Body of pancreas (tissue), 4 donors: ENCODE measurements at regions not wholly inside any gene's neighbourhood (a gene's known extent, or its start where the extent isn't known, plus 50 kb on each side); places are given as distances from the start of the nearest gene placed in this dataset.

Source experiments
- ATAC-seq: fragments of 150-250 bp; one replicate; pipeline ENCODE4 v1.9.1; 2016
- DNase-seq, 4 donors: peaks; one replicate each; pipeline ENCODE4 v3.0.0-alpha.2; 2019
- H3K27ac ChIP-seq, 4 donors: fragments of 200-600 bp; sonication (generic); 1 replicate in 3 of 4; 2 replicates in 1 of 4; pipeline versions ENCODE4 v1.5.1 to v1.6.1; 2016 to 2019; ENCODE audit warnings: mild to moderate bottlenecking in 1 of 4, mixed read lengths in 1 of 4, moderate library complexity in 1 of 4
- H3K27me3 ChIP-seq, 2 donors: fragments of 200-600 bp; sonication (generic); one replicate each; pipeline ENCODE4 v1.6.0; 2016; ENCODE audit warnings: mild to moderate bottlenecking in 1 of 2
- H3K36me3 ChIP-seq, 2 donors: fragments of 200-600 bp; sonication (generic); replicated peaks in 1 of 2; 2 replicates each; pipeline ENCODE4 v1.5.1; 2016; ENCODE audit warnings: low read depth in 2 of 2; ENCODE audit not compliant: insufficient read depth in 1 of 2
- H3K4me1 ChIP-seq: fragments of 200-600 bp; sonication (generic); one replicate; pipeline ENCODE4 v1.6.0; 2016
- H3K4me3 ChIP-seq, 2 donors: fragments of 200-600 bp; sonication (generic); 1 replicate in 1 of 2; 2 replicates in 1 of 2; pipeline ENCODE4 v1.5.1; 2016 to 2019
- H3K9me3 ChIP-seq, 3 donors: fragments of 200-600 bp; sonication (generic); 1 replicate in 2 of 3; 2 replicates in 1 of 3; pipeline ENCODE4 v1.5.1; 2016
- POLR2A ChIP-seq, 3 donors: fragments of 450-650 bp; IDR thresholded peaks; one replicate each; pipeline ENCODE4 v1.6.1; 2016; ENCODE audit warnings: antibody characterized with exemption in 3 of 3, mild to moderate bottlenecking in 2 of 3
- WGBS, 2 donors: methylation state at CpG; one replicate each; pipeline ENCODE4 v1.1.5; 2017; 5-methylcytosine and 5-hydroxymethylcytosine counted together
- intact Hi-C: fragments of 100-400 bp; cut with DNase I; formaldehyde crosslinking; loops from one replicate; pipeline ENCODE4 v1.15.1; 2023
- TF ChIP-seq, protein P1 (sequence below), 7 experiments: fragments of 450-650 bp in 4 of 7; fragments of 200-600 bp in 3 of 7; sonication (generic) in 3 of 7; IDR thresholded peaks; one replicate each; pipeline ENCODE4 v1.5.1; 2016 to 2019; ENCODE audit warnings: antibody characterized with exemption in 7 of 7

DNA sequence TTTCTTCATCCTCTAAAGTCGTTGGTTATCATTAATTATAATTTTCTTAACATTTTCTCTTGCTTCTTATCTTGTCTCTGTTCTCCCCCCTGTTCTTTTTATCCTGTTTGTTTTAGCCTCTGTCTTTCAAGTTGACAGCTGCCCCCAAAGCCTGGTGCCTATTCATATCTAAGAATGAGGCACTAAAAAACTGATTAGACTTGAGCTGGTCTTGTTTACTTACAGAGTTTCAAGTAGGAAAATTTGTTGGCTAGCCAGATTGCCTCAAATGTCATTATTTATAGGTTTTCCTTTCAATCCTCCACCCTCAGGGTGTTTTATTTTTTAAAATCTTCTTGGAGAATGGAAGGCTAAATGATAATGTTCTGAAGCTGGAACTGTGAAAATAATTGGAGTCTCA is 236.0 kb downstream of the UTP18 start:
- no peaks in the 10 kb centered on the region for H3K27me3 ChIP-seq
- H3K4me3 ChIP-seq = no peak overlapping the region
- H3K4me1 ChIP-seq = no peaks in the 10 kb centered on the region
- intact Hi-C loops = no loop called here
- ATAC-seq (no peak), DNase-seq (no peak)
- 12 to 18% methylated on average over 1 of the region's 1 CpG for WGBS, 2 donors
- TF ChIP-seq, protein P1, sequence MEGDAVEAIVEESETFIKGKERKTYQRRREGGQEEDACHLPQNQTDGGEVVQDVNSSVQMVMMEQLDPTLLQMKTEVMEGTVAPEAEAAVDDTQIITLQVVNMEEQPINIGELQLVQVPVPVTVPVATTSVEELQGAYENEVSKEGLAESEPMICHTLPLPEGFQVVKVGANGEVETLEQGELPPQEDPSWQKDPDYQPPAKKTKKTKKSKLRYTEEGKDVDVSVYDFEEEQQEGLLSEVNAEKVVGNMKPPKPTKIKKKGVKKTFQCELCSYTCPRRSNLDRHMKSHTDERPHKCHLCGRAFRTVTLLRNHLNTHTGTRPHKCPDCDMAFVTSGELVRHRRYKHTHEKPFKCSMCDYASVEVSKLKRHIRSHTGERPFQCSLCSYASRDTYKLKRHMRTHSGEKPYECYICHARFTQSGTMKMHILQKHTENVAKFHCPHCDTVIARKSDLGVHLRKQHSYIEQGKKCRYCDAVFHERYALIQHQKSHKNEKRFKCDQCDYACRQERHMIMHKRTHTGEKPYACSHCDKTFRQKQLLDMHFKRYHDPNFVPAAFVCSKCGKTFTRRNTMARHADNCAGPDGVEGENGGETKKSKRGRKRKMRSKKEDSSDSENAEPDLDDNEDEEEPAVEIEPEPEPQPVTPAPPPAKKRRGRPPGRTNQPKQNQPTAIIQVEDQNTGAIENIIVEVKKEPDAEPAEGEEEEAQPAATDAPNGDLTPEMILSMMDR (IDR thresholded peaks at IDR 0.05) = no peak
- TF ChIP-seq POLR2A (IDR thresholded peaks at IDR 0.05) = no peak
- no peak overlapping the region for H3K27ac ChIP-seq
- H3K36me3 ChIP-seq = no peaks in the 10 kb centered on the region
- no peaks in the 10 kb centered on the region for H3K9me3 ChIP-seq

DNA sequence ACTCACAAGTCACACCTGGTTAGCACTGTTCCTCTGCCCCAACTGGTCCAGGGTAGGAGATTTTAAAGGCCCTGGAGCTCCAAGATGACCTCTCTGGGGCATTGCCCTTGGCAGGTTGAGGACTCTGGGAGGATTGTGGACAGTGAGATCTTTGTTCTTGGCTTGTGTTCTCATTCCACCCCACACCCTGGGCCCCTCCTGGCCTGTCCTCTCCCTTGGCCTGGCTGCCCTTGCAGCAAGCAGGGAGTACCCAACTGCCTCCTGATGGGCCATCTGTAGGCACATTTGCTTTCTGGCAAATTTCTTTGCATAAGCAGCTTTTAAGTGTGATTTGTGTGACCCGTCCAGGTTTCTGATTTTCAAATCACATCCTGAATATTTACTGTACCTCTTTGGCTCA is 239.6 kb downstream of the UTP18 start:
- Histone ChIP-seq H3K9me3 (no peaks in the 10 kb centered on the region), H3K27ac (no peak overlapping the region), H3K4me1 (peaks cover 2% of the 10 kb centered on the region), H3K36me3 (no peaks in the 10 kb centered on the region), H3K27me3 (no peaks in the 10 kb centered on the region), H3K4me3 (no peak overlapping the region)
- intact Hi-C loops = no loop called here
- 32 to 45% methylated on average over 1 of the region's 1 CpG for WGBS, 2 donors
- TF ChIP-seq POLR2A (IDR thresholded peaks at IDR 0.05) = no peak
- TF ChIP-seq, protein P1 (IDR thresholded peaks at IDR 0.05) = no peak
- no peak for ATAC-seq
- DNase-seq = no peak

DNA sequence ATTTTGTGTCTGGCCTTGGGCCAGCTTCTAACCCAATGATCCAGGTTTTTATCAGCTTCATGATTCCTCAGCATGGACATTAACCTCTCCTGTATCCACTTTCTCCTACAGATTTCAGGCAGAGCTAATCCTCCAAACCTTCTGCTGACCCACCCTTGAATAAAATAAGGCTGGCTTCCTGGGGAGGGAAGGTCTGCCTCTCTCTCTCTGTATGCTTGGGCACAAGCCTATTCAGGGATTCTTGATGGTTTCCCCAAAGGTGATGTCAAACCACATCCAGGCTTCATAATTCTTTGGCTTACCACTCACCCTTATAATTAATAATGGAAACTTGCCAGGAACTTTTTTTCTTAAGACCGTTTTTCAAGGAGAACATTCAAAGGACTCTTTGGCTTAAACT is 240.1 kb downstream of the UTP18 start:
- TF ChIP-seq POLR2A (IDR thresholded peaks at IDR 0.05) = no peak
- TF ChIP-seq, protein P1 (IDR thresholded peaks at IDR 0.05) = no peak
- no peak overlapping the region for H3K27ac ChIP-seq
- 6% methylated on average over 1 of the region's 1 CpG for WGBS, 2 donors

DNA sequence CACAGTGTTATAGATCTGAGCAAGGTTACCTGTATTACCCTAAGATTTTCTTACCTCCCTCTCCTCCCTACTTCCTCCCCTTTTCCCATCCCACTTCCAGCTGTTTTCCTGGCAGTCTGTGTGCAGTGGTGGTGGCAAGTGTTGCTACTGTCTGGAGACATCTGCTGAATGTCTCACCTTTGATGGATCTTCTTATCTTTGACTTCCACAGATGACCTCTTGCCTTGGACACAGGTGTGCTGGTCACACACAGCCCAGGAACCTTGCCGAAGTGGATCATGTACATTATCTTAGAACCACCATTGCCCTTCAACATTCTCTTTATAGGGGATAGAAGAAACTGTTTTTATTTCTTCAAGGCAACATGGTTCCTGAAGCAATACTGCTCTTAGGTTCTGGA is 245.1 kb downstream of the UTP18 start:
- no peak for TF ChIP-seq POLR2A (IDR thresholded peaks at IDR 0.05)
- TF ChIP-seq, protein P1 (IDR thresholded peaks at IDR 0.05) = no peak
- DNase-seq = peak in 1 of 4 donors; percentile 12
- H3K27me3 ChIP-seq = no peaks in the 10 kb centered on the region
- no peak overlapping the region for H3K4me3 ChIP-seq
- intact Hi-C loops = no loop called here
- WGBS, 2 donors = 23 to 24% methylated on average over 1 of the region's 1 CpG
- no peaks in the 10 kb centered on the region for H3K36me3 ChIP-seq
- peaks cover 12% of the 10 kb centered on the region for H3K4me1 ChIP-seq
- no peaks in the 10 kb centered on the region for H3K9me3 ChIP-seq
- ATAC-seq = no peak
- no peak overlapping the region for H3K27ac ChIP-seq

More for the DNA sequence above, 240.1 kb downstream of the UTP18 start:
- no peaks in the 10 kb centered on the region for H3K27me3 ChIP-seq
- no peaks in the 10 kb centered on the region for H3K36me3 ChIP-seq
- peaks cover 8% of the 10 kb centered on the region for H3K4me1 ChIP-seq
- no peak for DNase-seq
- intact Hi-C loops = no loop called here
- H3K9me3 ChIP-seq = no peaks in the 10 kb centered on the region
- no peak overlapping the region for H3K4me3 ChIP-seq
- ATAC-seq = no peak

- no peaks in the 10 kb centered on the region for H3K36me3 ChIP-seq
- H3K9me3 ChIP-seq = no peaks in the 10 kb centered on the region
- peaks cover 12% of the 10 kb centered on the region for H3K4me1 ChIP-seq
- no peak overlapping the region for H3K27ac ChIP-seq
- ATAC-seq = no peak
- H3K27me3 ChIP-seq = no peaks in the 10 kb centered on the region
- DNase-seq = no peak
- 53 to 58% methylated on average over 2 of the region's 2 CpGs for WGBS, 2 donors
- intact Hi-C loops = no loop called here
- no peak for TF ChIP-seq POLR2A (IDR thresholded peaks at IDR 0.05)
- TF ChIP-seq, protein P1 (IDR thresholded peaks at IDR 0.05) = no peak
- no peak overlapping the region for H3K4me3 ChIP-seq
Measured at GRCh38 chr17:51507444-51507843, 247.1 kb downstream of the UTP18 start.
